ENCODE measurements at regions not wholly inside any gene's neighbourhood (a gene's known extent, or its start where the extent isn't known, plus 50 kb on each side); places are given as distances from the start of the nearest gene placed in this dataset.
A peak's percentile ranks its signal among the peaks of the same experiment; 100 is the strongest.

DNA sequence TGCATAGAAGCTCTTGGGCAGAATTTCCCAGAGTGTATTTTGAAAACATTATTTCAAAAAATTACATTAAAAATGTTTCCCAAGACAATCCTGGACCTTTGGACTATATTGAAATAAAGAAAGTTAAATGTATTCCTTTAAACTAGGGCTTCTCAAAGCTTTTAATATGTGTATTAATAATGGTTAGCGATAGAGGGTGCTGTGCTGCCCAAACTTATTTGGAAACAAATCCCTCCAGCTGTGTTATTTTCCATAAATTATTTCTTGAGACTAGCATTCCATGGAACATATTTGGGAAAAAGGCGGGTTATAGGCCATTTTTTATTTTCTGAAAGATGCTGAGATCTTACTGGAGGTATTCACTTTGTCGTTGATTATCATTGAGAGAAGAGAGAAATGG, 397.8 kb upstream of the MIS18BP1 start:
- TF ChIP-seq CTCF (conservative IDR thresholded peaks at IDR 0.05) (peak; percentile 69), ZFX (IDR thresholded peaks at IDR 0.05) (no peak)

Data from C4-2B (cell line).